ENCODE measurements at regions not wholly inside any gene's neighbourhood (a gene's known extent, or its start where the extent isn't known, plus 50 kb on each side); places are given as distances from the start of the nearest gene placed in this dataset.
A peak's percentile ranks its signal among the peaks of the same experiment; 100 is the strongest.

DNA sequence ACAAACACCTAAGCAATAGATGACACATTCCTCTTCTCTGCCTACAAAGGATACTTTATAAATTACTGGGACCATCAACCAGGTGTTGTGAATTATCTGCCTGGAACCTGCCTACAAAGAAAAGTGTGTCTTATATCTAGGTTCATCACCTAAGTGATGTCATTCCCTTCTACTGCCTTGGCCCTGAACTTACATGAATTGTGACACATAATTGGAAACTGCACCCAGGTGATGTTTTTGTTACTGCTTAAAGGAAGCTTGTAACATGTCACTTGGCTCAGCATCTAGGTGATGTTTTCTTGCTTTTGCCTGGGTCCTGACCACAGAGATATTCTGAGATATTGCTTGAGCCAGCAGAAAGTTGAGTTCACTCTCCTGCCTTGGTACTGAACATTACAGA, 870.5 kb upstream of the TSPY4 start:
- TF ChIP-seq, protein P1, sequence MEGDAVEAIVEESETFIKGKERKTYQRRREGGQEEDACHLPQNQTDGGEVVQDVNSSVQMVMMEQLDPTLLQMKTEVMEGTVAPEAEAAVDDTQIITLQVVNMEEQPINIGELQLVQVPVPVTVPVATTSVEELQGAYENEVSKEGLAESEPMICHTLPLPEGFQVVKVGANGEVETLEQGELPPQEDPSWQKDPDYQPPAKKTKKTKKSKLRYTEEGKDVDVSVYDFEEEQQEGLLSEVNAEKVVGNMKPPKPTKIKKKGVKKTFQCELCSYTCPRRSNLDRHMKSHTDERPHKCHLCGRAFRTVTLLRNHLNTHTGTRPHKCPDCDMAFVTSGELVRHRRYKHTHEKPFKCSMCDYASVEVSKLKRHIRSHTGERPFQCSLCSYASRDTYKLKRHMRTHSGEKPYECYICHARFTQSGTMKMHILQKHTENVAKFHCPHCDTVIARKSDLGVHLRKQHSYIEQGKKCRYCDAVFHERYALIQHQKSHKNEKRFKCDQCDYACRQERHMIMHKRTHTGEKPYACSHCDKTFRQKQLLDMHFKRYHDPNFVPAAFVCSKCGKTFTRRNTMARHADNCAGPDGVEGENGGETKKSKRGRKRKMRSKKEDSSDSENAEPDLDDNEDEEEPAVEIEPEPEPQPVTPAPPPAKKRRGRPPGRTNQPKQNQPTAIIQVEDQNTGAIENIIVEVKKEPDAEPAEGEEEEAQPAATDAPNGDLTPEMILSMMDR (conservative IDR thresholded peaks at IDR 0.05), result no peak
- H3K27ac ChIP-seq, result no peak overlapping the region

DNA sequence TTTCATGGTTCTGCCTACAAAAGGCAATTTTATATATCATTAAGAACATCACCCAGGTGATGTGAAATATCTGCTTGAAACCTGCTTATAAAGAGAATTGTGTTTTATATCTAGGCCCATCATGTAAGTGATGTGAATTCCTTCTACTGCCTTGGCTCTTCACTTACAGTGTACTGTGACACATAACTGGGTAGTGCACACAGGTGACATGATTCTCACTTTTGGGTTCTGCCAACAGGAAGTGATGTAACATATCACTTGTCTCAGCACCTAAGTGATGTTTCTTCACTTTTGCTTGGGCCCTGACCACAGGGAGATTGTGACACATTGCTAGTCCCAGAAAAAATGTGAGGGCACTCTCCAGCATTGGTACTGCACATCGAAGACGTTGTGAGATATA, 867.0 kb upstream of the TSPY4 start:
- no peak overlapping the region for H3K27ac ChIP-seq
- TF ChIP-seq, protein P1 (conservative IDR thresholded peaks at IDR 0.05), result no peak

DNA sequence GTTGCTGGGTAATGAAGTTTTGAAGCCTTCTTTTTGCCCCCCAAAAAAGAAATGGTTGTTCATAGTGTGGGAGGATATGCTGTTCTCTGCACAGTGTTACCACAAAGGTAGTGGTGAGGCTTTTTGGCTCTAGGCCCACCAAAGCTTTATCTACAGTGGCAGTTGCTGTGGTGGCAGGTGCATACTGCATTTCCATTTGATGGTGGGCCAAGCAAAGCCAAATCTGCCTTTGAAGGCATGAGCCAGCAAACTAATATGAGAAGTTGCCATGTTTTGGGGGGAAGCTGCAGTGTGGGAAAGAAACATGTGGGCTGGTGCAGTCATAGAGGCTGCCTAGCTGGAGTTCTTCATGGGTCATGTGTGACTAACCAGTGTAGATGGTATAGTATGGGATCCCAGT, 858.1 kb upstream of the TSPY4 start:
- no peak overlapping the region for H3K27ac ChIP-seq
- TF ChIP-seq, protein P1 (conservative IDR thresholded peaks at IDR 0.05), result no peak

DNA sequence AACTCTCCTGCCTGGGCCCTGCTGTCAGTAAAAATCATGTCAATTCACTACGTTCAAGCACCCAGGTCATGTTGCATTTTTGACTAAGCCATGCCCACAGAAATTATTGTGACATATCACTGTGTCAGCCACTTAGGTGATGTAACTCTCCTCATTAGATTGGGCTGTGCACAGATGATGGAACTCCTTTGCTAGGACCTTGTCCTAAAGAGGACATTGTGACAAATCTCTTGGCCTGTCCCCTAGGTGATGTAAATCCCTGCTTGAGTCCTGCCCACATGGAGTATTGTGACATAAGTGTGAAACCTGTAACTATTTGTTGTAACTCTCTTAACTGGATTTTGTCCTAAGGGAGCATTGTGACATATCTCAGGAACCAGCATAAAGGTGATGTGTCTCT, 848.3 kb upstream of the TSPY4 start:
- peak overlapping the region; percentile 73; the same call in 1 of the 2 replicates for H3K27ac ChIP-seq
- TF ChIP-seq, protein P1 (conservative IDR thresholded peaks at IDR 0.05), result no peak

DNA sequence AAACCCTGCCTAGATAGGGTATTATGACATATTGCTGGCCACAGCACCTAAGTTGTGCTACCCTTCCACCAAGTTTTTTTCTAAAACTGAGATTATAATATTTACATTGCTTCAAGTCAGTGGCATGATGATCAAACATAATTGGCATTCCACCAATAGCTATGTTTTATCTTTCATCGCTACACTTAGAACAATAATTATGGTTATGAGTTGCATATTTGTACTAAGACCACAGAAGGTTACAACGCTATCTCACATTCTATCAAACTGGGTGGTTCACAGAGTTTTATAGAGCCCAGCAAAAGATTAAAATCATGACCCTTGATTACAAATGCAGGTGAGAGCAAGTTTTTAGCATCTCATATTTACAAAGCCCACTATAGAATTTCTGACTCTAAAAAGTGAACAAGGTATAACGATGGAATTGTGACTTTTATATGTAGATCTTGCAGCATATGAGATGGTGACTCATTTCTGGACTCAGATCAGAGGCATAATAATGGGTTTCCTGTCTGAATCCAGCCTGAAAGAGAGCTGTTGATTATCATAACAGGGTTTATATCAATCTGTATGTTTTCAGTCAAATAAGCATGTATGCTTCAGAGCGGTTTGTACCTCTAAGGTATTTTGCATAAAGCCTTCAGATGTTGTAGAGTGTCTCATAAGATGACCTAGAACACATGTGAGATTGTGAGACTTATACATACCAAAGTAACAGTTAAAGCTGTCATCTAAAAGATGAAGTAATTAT, 847.2 kb upstream of the TSPY4 start:
- peak overlapping the region; percentile 73 for H3K27ac ChIP-seq
- TF ChIP-seq, protein P1 (conservative IDR thresholded peaks at IDR 0.05), result no peak

DNA sequence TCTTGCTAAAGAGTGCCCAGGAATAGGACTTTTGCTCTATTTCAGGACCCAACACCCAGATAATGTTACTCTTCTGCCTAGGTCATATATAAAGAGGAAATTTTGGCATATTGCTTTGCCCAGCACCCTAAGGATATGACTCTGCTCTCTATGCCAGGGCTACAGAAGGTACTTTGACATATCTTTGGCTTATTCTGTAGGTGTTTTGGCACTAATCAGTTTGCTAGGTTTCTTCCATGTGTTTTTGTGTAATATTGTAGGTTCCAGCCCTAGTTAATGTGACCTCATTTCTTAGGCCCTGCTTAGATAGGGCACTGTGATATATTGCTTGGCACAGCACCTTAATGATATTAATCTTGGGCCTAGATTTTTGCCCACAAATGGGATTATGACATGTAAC, 842.9 kb upstream of the TSPY4 start:
- H3K27ac ChIP-seq, result no peak overlapping the region
- TF ChIP-seq, protein P1 (conservative IDR thresholded peaks at IDR 0.05), result no peak

DNA sequence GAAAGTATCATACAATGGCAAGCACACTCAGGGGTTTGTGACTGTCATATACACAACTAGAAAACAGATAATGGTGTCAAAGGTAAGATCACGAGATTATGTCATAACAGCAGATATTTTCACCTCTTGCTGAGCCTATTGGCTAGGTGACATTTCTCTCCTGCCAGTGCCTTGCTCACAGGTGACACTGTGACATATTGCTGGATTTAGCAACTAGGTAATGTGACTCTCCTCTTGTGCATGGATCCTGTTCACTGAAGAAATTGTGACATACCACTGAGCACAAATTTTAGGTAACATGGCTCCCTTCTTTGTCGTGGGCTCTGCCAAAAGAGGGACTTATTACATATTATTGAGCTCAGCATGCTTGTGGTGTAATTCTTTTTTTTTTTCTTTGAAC, 842.0 kb upstream of the TSPY4 start:
- TF ChIP-seq, protein P1 (conservative IDR thresholded peaks at IDR 0.05), result no peak
- no peak overlapping the region for H3K27ac ChIP-seq

Data from VCaP (cell line).